HG03469 (cell line): ENCODE measurements at regions not wholly inside any gene's neighbourhood (a gene's known extent, or its start where the extent isn't known, plus 50 kb on each side); places are given as distances from the start of the nearest gene placed in this dataset.

ENCODE experiments used
- ATAC-seq: cut with Tn5 transposase; IDR thresholded peaks from one replicate; pipeline ENCODE4 v1.9.1; 2021; ENCODE audit warnings: mild to moderate bottlenecking, moderate library complexity, moderate number of reproducible peaks; ENCODE audit not compliant: unreplicated experiment

DNA sequence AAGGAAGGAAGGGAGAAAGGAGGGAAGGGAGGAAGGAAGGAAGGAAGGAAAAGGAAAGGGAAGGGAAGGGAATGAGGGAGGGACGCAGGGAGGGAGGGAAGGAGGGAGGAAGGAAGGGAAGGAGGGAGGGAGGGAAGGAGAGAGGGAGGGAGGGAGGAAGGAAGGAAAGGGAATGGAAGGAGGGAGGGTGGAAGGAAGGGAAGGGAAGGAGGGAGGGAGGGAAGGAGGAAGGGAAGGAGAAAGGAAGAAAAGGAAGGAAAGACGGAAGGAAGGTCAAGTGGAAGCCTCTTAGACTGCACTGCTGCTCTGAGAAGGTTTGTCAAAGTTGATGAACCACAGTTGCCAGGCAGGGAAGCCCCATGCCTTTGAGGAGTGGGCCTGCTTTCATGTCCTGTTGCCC lies 324.3 kb upstream of the ZFP64 start:
- ATAC-seq, result no peak

DNA sequence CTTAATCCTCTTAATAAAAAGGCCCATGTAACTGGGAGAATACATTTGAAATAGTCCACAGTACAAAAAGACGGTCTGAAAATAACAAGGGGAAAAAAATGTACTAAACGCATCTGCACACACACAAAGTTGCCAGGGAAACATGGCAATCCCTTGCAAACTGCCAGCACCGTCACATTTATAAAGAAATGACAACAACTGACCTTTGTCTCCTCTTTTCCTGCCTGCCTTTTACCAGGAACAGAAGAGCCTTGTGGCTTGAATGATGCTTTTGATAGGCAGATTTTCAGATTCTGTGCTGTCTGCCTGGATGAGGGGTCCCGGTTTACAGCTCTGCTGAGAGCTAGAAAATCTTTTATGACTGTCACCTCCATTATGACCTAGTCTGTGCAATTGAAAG lies 308.6 kb upstream of the ZFP64 start:
- ATAC-seq, result no peak

GRCh38 chr20:52497731-52498130 lies 306.2 kb upstream of the ZFP64 start:
- ATAC-seq, result no peak

- ATAC-seq, result no peak
Observed at GRCh38 chr20:52496191-52496590, 304.6 kb upstream of the ZFP64 start.

GRCh38 chr20:52494244-52494643 lies 302.7 kb upstream of the ZFP64 start:
- no peak for ATAC-seq

- ATAC-seq, result no peak
Observed at GRCh38 chr20:52493171-52493721, 301.7 kb upstream of the ZFP64 start.

GRCh38 chr20:52490711-52491430 lies 299.3 kb upstream of the ZFP64 start:
- ATAC-seq, result no peak

DNA sequence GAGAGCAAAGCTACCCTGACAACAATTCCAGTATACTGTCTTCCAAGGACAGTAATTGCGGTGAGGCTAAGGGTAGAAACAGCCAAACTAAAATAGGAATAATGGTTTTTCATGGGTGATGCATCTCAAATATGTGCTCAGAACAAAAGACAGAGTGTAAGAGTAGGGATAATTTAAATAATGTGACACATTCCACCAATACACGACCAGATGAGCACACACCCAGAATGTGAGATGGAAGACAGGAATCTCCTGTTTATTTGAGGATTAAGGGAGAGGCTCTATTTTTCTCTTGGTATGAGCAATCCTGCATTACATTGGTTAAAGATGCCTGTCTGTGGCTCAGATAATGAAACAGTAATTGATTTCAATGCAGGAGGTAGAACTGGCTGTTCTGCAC lies 292.9 kb upstream of the ZFP64 start:
- no peak for ATAC-seq

- ATAC-seq, result no peak
Observed at GRCh38 chr20:52483382-52483781, 291.8 kb upstream of the ZFP64 start.

GRCh38 chr20:52482044-52482443 lies 290.5 kb upstream of the ZFP64 start:
- ATAC-seq, result no peak

- no peak for ATAC-seq
Observed at GRCh38 chr20:52481443-52481842, 289.9 kb upstream of the ZFP64 start.

GRCh38 chr20:52476074-52476750 lies 284.6 kb upstream of the ZFP64 start:
- ATAC-seq, result no peak

DNA sequence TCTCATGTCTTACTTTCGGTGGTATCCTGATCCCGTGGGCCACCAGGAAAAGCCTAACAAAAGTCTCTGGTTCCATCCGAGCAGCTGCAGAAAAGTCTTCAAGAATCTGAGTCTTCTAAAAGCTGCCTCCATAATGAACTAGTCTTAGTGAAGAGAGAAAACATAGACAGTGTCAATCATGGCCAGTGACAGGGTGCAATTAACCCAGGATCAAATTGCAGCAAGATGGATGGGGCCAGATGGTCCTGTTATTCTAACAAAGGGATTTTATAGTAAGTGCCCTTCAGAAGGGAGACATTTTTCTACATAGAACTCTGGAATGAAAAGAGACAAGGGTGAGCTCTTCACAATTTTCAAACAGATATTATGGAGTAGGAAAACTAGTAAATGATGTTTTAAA lies 281.6 kb upstream of the ZFP64 start:
- no peak for ATAC-seq

DNA sequence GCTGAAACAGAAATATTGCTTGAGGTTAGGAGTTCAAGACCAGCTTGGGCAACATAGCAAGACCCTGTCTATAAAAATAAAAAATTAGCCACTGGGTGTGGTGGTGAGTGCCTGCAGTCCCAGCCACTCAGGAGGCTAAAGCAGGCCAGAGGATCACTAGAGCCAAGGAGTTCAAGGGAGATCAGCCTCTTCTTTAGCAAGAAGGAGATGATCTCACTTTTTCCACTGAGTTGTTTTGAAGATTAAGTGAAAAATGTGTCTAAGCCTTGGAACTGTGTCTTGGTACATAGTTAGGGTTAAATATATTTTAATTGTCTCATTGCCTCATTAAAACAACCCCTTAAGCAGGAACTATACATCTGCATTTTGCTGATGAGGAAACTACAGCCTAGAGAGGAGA lies 279.0 kb upstream of the ZFP64 start:
- ATAC-seq, result no peak

DNA sequence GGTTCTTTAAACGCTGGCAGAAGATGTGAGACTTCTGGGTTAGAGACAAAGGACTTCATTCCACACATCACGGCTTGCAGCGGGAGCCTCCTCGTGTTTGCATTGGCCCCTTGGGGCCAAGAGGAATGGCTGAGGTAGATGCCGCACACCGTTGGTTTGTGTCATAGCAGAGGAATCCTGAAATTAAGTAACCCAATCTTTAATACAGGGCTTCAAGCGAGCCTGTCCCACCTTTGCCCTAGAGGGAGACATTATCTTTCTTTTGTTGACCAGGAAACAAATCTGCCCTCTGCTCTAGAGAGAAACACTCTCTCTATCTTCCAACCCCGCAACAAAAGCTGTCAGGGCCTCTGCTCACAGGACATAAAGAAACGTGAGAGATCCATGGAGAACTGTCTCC lies 277.5 kb upstream of the ZFP64 start:
- ATAC-seq, result no peak

DNA sequence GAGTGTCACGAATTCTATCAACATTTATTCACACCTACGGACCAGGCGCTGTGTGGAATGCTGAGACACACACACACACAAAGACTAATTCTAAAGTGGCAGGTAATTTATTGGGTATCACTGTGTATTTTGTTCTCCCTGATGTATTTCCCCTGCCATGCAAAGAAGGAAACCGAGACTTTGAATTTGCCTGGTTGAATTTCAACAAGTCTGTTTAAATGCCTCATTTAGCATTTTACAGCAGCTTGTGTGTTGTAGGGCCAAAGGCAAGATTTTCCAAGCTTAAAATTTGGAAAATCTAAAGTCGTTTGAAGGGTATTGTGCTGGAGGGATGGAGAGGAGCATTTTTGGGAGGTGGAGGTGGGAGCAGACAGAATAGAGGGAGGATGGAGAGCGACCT lies 274.4 kb upstream of the ZFP64 start:
- no peak for ATAC-seq

GRCh38 chr20:52461582-52461981 lies 270.0 kb upstream of the ZFP64 start:
- no peak for ATAC-seq

GRCh38 chr20:52459150-52459549 lies 267.6 kb upstream of the ZFP64 start:
- ATAC-seq, result no peak

GRCh38 chr20:52457826-52458225 lies 266.2 kb upstream of the ZFP64 start:
- ATAC-seq, result no peak

GRCh38 chr20:52454660-52455059 lies 263.1 kb upstream of the ZFP64 start:
- no peak for ATAC-seq

GRCh38 chr20:52448513-52449232 lies 257.1 kb upstream of the ZFP64 start:
- ATAC-seq, result no peak

- ATAC-seq, result no peak
Observed at GRCh38 chr20:52447225-52447551, 255.6 kb upstream of the ZFP64 start.
